H9 (cell line): ENCODE measurements at regions not wholly inside any gene's neighbourhood (a gene's known extent, or its start where the extent isn't known, plus 50 kb on each side); places are given as distances from the start of the nearest gene placed in this dataset.

Experiments used
- DNase-seq: peaks from one replicate; pipeline ENCODE4 v3.0.0-alpha.2; 2017
- H2AFZ ChIP-seq: one replicate; pipeline ENCODE4 v1.6.1; 2013; ENCODE audit warnings: mild to moderate bottlenecking, low read length, control low read depth, moderate library complexity
- H2AK5ac ChIP-seq: 2 replicates; pipeline ENCODE4 v1.6.1; 2013; ENCODE audit warnings: low read length, control low read depth, mixed read lengths; ENCODE audit not compliant: insufficient read length
- H2BK120ac ChIP-seq: one replicate; pipeline ENCODE4 v1.6.1; 2013; ENCODE audit warnings: low read depth, mild to moderate bottlenecking, low read length, control low read depth, inconsistent platforms; ENCODE audit not compliant: poor library complexity, severe bottlenecking
- H2BK12ac ChIP-seq: 2 replicates; pipeline ENCODE4 v1.6.1; 2013; ENCODE audit warnings: low read length, control low read depth, mixed read lengths, low read depth; ENCODE audit not compliant: insufficient read length
- H2BK15ac ChIP-seq: 2 replicates; pipeline ENCODE4 v1.6.1; 2013; ENCODE audit warnings: low read depth, low read length, control low read depth
- H2BK20ac ChIP-seq: one replicate; pipeline ENCODE4 v1.6.1; 2013; ENCODE audit warnings: low read depth, mild to moderate bottlenecking, low read length, control low read depth, inconsistent platforms; ENCODE audit not compliant: poor library complexity, severe bottlenecking
- H2BK5ac ChIP-seq: 2 replicates; pipeline ENCODE4 v1.6.1; 2013; ENCODE audit warnings: low read length, control low read depth, mixed read lengths; ENCODE audit not compliant: insufficient read length
- H3K14ac ChIP-seq: 2 replicates; pipeline ENCODE4 v1.6.1; 2013; ENCODE audit warnings: low read length, control low read depth; ENCODE audit not compliant: insufficient read depth
- H3K18ac ChIP-seq: 2 replicates; pipeline ENCODE4 v1.6.1; 2013; ENCODE audit warnings: low read depth, mild to moderate bottlenecking, mixed read lengths, low read length, control low read depth; ENCODE audit not compliant: insufficient read length
- H3K23ac ChIP-seq: 2 replicates; pipeline ENCODE4 v1.6.1; 2013; ENCODE audit warnings: low read length, control low read depth, mixed read lengths, low read depth; ENCODE audit not compliant: insufficient read length
- H3K23me2 ChIP-seq: 2 replicates; pipeline ENCODE4 v1.6.1; 2013; ENCODE audit warnings: low read depth, mild to moderate bottlenecking, mixed read lengths, low read length, control low read depth; ENCODE audit not compliant: insufficient read length, poor library complexity, severe bottlenecking
- H3K27ac ChIP-seq: 2 replicates; pipeline ENCODE4 v1.5.1; 2013; ENCODE audit warnings: low read length, control low read depth, mixed read lengths, low read depth; ENCODE audit not compliant: insufficient read length
- H3K27me3 ChIP-seq: 2 replicates; pipeline ENCODE4 v1.6.1; 2013; ENCODE audit warnings: low read length, control low read depth, inconsistent platforms; ENCODE audit not compliant: insufficient read depth
- H3K4ac ChIP-seq: 2 replicates; pipeline ENCODE4 v1.6.1; 2013; ENCODE audit warnings: low read depth, mild to moderate bottlenecking, control low read depth, inconsistent platforms, low read length, moderate library complexity
- H3K4me1 ChIP-seq: 2 replicates; pipeline ENCODE4 v1.6.1; 2013; ENCODE audit warnings: low read length, control low read depth, inconsistent platforms; ENCODE audit not compliant: insufficient read depth
- H3K4me2 ChIP-seq: 2 replicates; pipeline ENCODE4 v1.6.1; 2013; ENCODE audit warnings: low read length, control low read depth, mixed read lengths; ENCODE audit not compliant: insufficient read length, insufficient read depth
- H3K56ac ChIP-seq: 2 replicates; pipeline ENCODE4 v1.6.1; 2013; ENCODE audit warnings: low read depth, mild to moderate bottlenecking, mixed read lengths, low read length, control low read depth; ENCODE audit not compliant: insufficient read length
- H3K79me1 ChIP-seq: 2 replicates; pipeline ENCODE4 v1.6.1; 2013; ENCODE audit warnings: low read depth, mild to moderate bottlenecking, moderate library complexity, low read length, control low read depth, inconsistent platforms; ENCODE audit not compliant: insufficient read depth, poor library complexity, severe bottlenecking
- H3K79me2 ChIP-seq: 2 replicates; pipeline ENCODE4 v1.6.1; 2013; ENCODE audit warnings: low read length, control low read depth, inconsistent platforms; ENCODE audit not compliant: insufficient read depth
- H3K9ac ChIP-seq: 2 replicates; pipeline ENCODE4 v1.6.1; 2013; ENCODE audit warnings: low read length, control low read depth, mixed read lengths; ENCODE audit not compliant: insufficient read length; ENCODE audit errors: extremely low read depth
- H3K9me3 ChIP-seq: one replicate; pipeline ENCODE4 v1.6.1; 2013; ENCODE audit warnings: low read depth, low read length, inconsistent platforms; ENCODE audit not compliant: control insufficient read depth
- H3T11ph ChIP-seq: one replicate; pipeline ENCODE4 v1.6.1; 2013; ENCODE audit warnings: mild to moderate bottlenecking, low read length, control low read depth, inconsistent platforms
- H4K20me1 ChIP-seq: one replicate; pipeline ENCODE4 v1.6.1; 2013; ENCODE audit not compliant: control insufficient read depth, insufficient read length, insufficient read depth
- H4K5ac ChIP-seq: 2 replicates; pipeline ENCODE4 v1.6.1; 2013; ENCODE audit warnings: low read depth, mild to moderate bottlenecking, mixed read lengths, low read length, control low read depth; ENCODE audit not compliant: insufficient read length
- H4K8ac ChIP-seq: replicated peaks from 2 replicates; pipeline ENCODE4 v1.6.1; 2013; ENCODE audit warnings: low read length, control low read depth, mixed read lengths, low read depth; ENCODE audit not compliant: insufficient read length
- H4K91ac ChIP-seq: 2 replicates; pipeline ENCODE4 v1.6.1; 2013; ENCODE audit warnings: low read depth, mild to moderate bottlenecking, moderate library complexity, mixed read lengths, low read length, control low read depth; ENCODE audit not compliant: insufficient read length
- H3K27ac Mint-ChIP-seq, 3 experiments: 2 replicates in 2 of 3; 3 replicates in 1 of 3; pipeline ENCODE4 v1.8.0; 2020 to 2021; ENCODE audit warnings: mixed read lengths in 3 of 3, mild to moderate bottlenecking in 1 of 3, moderate library complexity in 1 of 3
- H3K27me3 Mint-ChIP-seq: 2 replicates; pipeline ENCODE4 v1.8.0; 2021; ENCODE audit warnings: low read depth, mild to moderate bottlenecking, moderate library complexity, mixed read lengths
- H3K36me3 Mint-ChIP-seq, 3 experiments: 2 replicates in 2 of 3; 3 replicates in 1 of 3; pipeline ENCODE4 v1.8.0; 2020 to 2021; ENCODE audit warnings: low read depth in 3 of 3, mixed read lengths in 3 of 3; ENCODE audit not compliant: insufficient read depth in 1 of 3
- H3K4me1 Mint-ChIP-seq, 2 experiments: 2 replicates each; pipeline ENCODE4 v1.8.0; 2020; ENCODE audit warnings: mixed read lengths in 2 of 2
- H3K4me3 Mint-ChIP-seq, 2 experiments: 2 replicates in 1 of 2; 3 replicates in 1 of 2; pipeline ENCODE4 v1.8.0; 2020 to 2021; ENCODE audit warnings: mild to moderate bottlenecking in 2 of 2, mixed read lengths in 2 of 2, moderate library complexity in 1 of 2
- H3K9me3 Mint-ChIP-seq, 2 experiments: 2 replicates in 1 of 2; 3 replicates in 1 of 2; pipeline ENCODE4 v1.8.0; 2020; ENCODE audit warnings: mild to moderate bottlenecking in 2 of 2, mixed read lengths in 2 of 2, moderate library complexity in 1 of 2
- WGBS: extraction: QIAGEN DNeasy Blood & Tissue Kit; methylation state at CpG from one replicate; pipeline ENCODE4 v1.1.7; 2013; ENCODE audit warnings: missing lambda C conversion rate, low lambda C conversion rate, mixed read lengths; ENCODE audit not compliant: insufficient read length; ENCODE audit errors: extremely low coverage; 5-methylcytosine and 5-hydroxymethylcytosine counted together
- TF ChIP-seq, protein P1 (sequence below): fragments of 200-600 bp; sonication (generic); conservative IDR thresholded peaks from 3 replicates; pipeline ENCODE4 v1.8.0; 2021; ENCODE audit warnings: antibody characterized with exemption, mild to moderate bottlenecking

DNA sequence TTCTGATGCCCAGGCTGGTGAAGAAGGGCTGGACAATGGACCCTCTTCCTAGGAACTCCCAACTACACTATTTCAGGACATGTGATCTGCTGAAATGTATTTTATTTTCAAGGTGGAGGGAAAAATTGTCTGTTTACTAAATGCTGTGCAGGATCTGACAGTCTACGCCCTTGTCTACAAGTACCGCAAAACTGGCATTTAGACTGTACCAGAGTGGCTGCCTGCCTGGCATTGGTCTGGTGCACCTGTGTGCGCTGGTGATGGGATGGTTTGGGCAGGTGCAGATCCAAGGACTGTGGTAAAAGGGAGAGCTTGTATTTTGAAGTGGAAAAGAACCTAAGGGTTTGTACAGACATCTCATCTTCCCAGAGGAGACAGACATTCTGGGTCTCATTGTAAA is 79.7 kb downstream of the AIPL1 start:
- H3K79me2 ChIP-seq: no peaks in the 10 kb centered on the region
- no peak overlapping the region for H3K27ac ChIP-seq
- H2BK12ac ChIP-seq: no peak overlapping the region
- H4K5ac ChIP-seq: no peak overlapping the region
- no peaks in the 10 kb centered on the region for H3K4me1 ChIP-seq
- H2BK15ac ChIP-seq: no peak overlapping the region
- H2BK5ac ChIP-seq: no peak overlapping the region
- no CpG with 5 or more reads among the region's 3 CpGs for WGBS
- H3K18ac ChIP-seq: no peak overlapping the region
- no peak overlapping the region for H3K14ac ChIP-seq
- no peaks in the 10 kb centered on the region for H3K27me3 ChIP-seq
- no peaks in the 10 kb centered on the region for H4K20me1 ChIP-seq
- no peak overlapping the region for H3K23ac ChIP-seq
- H3K56ac ChIP-seq: no peak overlapping the region
- H2AK5ac ChIP-seq: no peak overlapping the region
- H3K36me3 Mint-ChIP-seq: no peaks in the 10 kb centered on the region; a peak in 1 of 7 replicates
- no peak overlapping the region for H4K8ac ChIP-seq
- TF ChIP-seq, protein P1, sequence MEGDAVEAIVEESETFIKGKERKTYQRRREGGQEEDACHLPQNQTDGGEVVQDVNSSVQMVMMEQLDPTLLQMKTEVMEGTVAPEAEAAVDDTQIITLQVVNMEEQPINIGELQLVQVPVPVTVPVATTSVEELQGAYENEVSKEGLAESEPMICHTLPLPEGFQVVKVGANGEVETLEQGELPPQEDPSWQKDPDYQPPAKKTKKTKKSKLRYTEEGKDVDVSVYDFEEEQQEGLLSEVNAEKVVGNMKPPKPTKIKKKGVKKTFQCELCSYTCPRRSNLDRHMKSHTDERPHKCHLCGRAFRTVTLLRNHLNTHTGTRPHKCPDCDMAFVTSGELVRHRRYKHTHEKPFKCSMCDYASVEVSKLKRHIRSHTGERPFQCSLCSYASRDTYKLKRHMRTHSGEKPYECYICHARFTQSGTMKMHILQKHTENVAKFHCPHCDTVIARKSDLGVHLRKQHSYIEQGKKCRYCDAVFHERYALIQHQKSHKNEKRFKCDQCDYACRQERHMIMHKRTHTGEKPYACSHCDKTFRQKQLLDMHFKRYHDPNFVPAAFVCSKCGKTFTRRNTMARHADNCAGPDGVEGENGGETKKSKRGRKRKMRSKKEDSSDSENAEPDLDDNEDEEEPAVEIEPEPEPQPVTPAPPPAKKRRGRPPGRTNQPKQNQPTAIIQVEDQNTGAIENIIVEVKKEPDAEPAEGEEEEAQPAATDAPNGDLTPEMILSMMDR: no peak
- DNase-seq: no peak
- H3K4ac ChIP-seq: no peak overlapping the region
- no peaks in the 10 kb centered on the region for H3K9me3 Mint-ChIP-seq
- H3K4me3 Mint-ChIP-seq: no peak overlapping the region
- H4K91ac ChIP-seq: no peak overlapping the region
- H2BK20ac ChIP-seq: no peak overlapping the region
- no peak overlapping the region for H2AFZ ChIP-seq
- H3K4me1 Mint-ChIP-seq: no peaks in the 10 kb centered on the region
- H3K23me2 ChIP-seq: no peaks in the 10 kb centered on the region
- no peak overlapping the region for H3K4me2 ChIP-seq
- no peak overlapping the region for H2BK120ac ChIP-seq
- H3K9ac ChIP-seq: no peak overlapping the region
- no peaks in the 10 kb centered on the region for H3K9me3 ChIP-seq
- H3K27ac Mint-ChIP-seq: no peak overlapping the region
- H3K79me1 ChIP-seq: no peaks in the 10 kb centered on the region
- H3K27me3 Mint-ChIP-seq: no peaks in the 10 kb centered on the region
- no peak overlapping the region for H3T11ph ChIP-seq
